ENCODE measurements at regions not wholly inside any gene's neighbourhood (a gene's known extent, or its start where the extent isn't known, plus 50 kb on each side); places are given as distances from the start of the nearest gene placed in this dataset.

- no peak overlapping the region for H2AFZ ChIP-seq (ENCODE audit: low read length)
- no peak overlapping the region for H3K4me2 ChIP-seq (ENCODE audit: low read depth, low read length)
- ChIA-PET CTCF (ENCODE audit: low intra/inter-chr PET ratio, low total read pairs) (no interaction called here), POLR2A (no interaction called here)
- no peaks in the 10 kb centered on the region for H3K79me2 ChIP-seq (ENCODE audit: insufficient read depth, low read length)
- H4K20me1 ChIP-seq (ENCODE audit: insufficient read depth, low read length) = no peaks in the 10 kb centered on the region
- H3K9ac ChIP-seq (ENCODE audit: insufficient read depth, low read depth, low read length) = no peak overlapping the region
- no peak for FAIRE-seq
- no peak overlapping the region for H3K27ac ChIP-seq (ENCODE audit: extremely low read length, insufficient read depth, low read length)
- no peaks in the 10 kb centered on the region for H3K36me3 ChIP-seq (replicated peaks in 1 of 2; ENCODE audit: control insufficient read depth in 1 of 2, insufficient read depth in 2 of 2, low read length in 2 of 2)
- peaks cover 27% of the 10 kb centered on the region for H3K9me3 ChIP-seq (ENCODE audit: low read length)
- BruUV-seq (replicated peaks) = no TSS peak
- no peak for DNase-seq (ENCODE audit: low spot score)
- H3K27me3 ChIP-seq (ENCODE audit: control insufficient read depth in 1 of 2, insufficient read depth in 2 of 2, low read length in 2 of 2) = no peaks in the 10 kb centered on the region
- H3K4me1 ChIP-seq (ENCODE audit: insufficient read depth, low read length) = no peaks in the 10 kb centered on the region
- intact Hi-C loops (cut with micrococcal nuclease; ENCODE audit: unreplicated experiment) = no loop called here
- TF ChIP-seq GABPA (IDR thresholded peaks at IDR 0.05; ENCODE audit: low read depth, low read length) (no peak), GABPA (CRISPR knock-in tag; IDR thresholded peaks at IDR 0.05; ENCODE audit: low read depth) (no peak), TFE3 (CRISPR knock-in tag; IDR thresholded peaks at IDR 0.05) (no peak), RXRA (CRISPR knock-in tag; IDR thresholded peaks at IDR 0.05) (no peak)
- in situ Hi-C loops (cut with HindIII; ENCODE audit: extremely low pct_ligation_motif_present, low pct_unique_long_range_greater_than_20kb) = no loop called here
- no peak for ATAC-seq
- H3K4me3 ChIP-seq (replicated peaks in 1 of 3; ENCODE audit: insufficient read depth in 1 of 3, low read depth in 2 of 3, low read length in 3 of 3) = no peak overlapping the region
- WGBS (ENCODE audit: low lambda C conversion rate) = 0% methylated on average over 1 of the region's 2 CpGs
Observed at GRCh38 chrX:127025013-127025412, 205.5 kb downstream of the PRR32 start.

GRCh38 chrX:127030016-127030748 lies 210.7 kb downstream of the PRR32 start:
- intact Hi-C loops (cut with micrococcal nuclease; ENCODE audit: unreplicated experiment) (no loop called here), in situ Hi-C loops (cut with HindIII; ENCODE audit: extremely low pct_ligation_motif_present, low pct_unique_long_range_greater_than_20kb) (no loop called here)
- no peak overlapping the region for H3K27ac ChIP-seq (ENCODE audit: extremely low read length, insufficient read depth, low read length)
- no TSS peak for BruUV-seq (replicated peaks)
- H3K9ac ChIP-seq (ENCODE audit: insufficient read depth, low read depth, low read length) = no peak overlapping the region
- ChIA-PET CTCF (ENCODE audit: low intra/inter-chr PET ratio, low total read pairs) (no interaction called here), POLR2A (no interaction called here)
- FAIRE-seq (no peak), ATAC-seq (no peak), DNase-seq (ENCODE audit: low spot score) (no peak)
- H3K4me3 ChIP-seq (replicated peaks in 1 of 3; ENCODE audit: insufficient read depth in 1 of 3, low read depth in 2 of 3, low read length in 3 of 3) = no peak overlapping the region
- no peaks in the 10 kb centered on the region for H3K4me1 ChIP-seq (ENCODE audit: insufficient read depth, low read length)
- H3K4me2 ChIP-seq (ENCODE audit: low read depth, low read length) = no peak overlapping the region
- H2AFZ ChIP-seq (ENCODE audit: low read length) = no peak overlapping the region
- H4K20me1 ChIP-seq (ENCODE audit: insufficient read depth, low read length) = no peaks in the 10 kb centered on the region
- H3K36me3 ChIP-seq (replicated peaks in 1 of 2; ENCODE audit: control insufficient read depth in 1 of 2, insufficient read depth in 2 of 2, low read length in 2 of 2) = no peaks in the 10 kb centered on the region
- H3K9me3 ChIP-seq (ENCODE audit: low read length) = peaks cover 39% of the 10 kb centered on the region
- H3K79me2 ChIP-seq (ENCODE audit: insufficient read depth, low read length) = no peaks in the 10 kb centered on the region
- WGBS (ENCODE audit: low lambda C conversion rate) = 1% methylated on average over 5 of the region's 5 CpGs
- no peaks in the 10 kb centered on the region for H3K27me3 ChIP-seq (ENCODE audit: control insufficient read depth in 1 of 2, insufficient read depth in 2 of 2, low read length in 2 of 2)
- no peak for TF ChIP-seq TBX3 (IDR thresholded peaks at IDR 0.05; ENCODE audit: borderline replicate concordance)
- no peak for TF ChIP-seq FOSL2 (CRISPR knock-in tag; IDR thresholded peaks at IDR 0.05)
- TF ChIP-seq NCOR1 (IDR thresholded peaks at IDR 0.05; ENCODE audit: borderline replicate concordance, low read length) = no peak
- no peak for TF ChIP-seq SMYD3 (CRISPR knock-in tag; IDR thresholded peaks at IDR 0.05)
- no peak for TF ChIP-seq SKI (IDR thresholded peaks at IDR 0.05; ENCODE audit: partially characterized antibody)
- TF ChIP-seq ZNF124 (CRISPR knock-in tag; IDR thresholded peaks at IDR 0.05) = no peak
- no peak for TF ChIP-seq ZSCAN12 (CRISPR knock-in tag; IDR thresholded peaks at IDR 0.05)
- TF ChIP-seq ZSCAN22 (CRISPR knock-in tag; IDR thresholded peaks at IDR 0.05) = no peak
- TF ChIP-seq SNAI1 (CRISPR knock-in tag; IDR thresholded peaks at IDR 0.05; ENCODE audit: borderline replicate concordance) = no peak
- TF ChIP-seq PLRG1 (conservative IDR thresholded peaks at IDR 0.05) = no peak
- TF ChIP-seq ZNF292 (CRISPR knock-in tag; IDR thresholded peaks at IDR 0.05; ENCODE audit: borderline replicate concordance, low read depth) = no peak
- no peak for TF ChIP-seq PRDM15 (CRISPR knock-in tag; IDR thresholded peaks at IDR 0.05)

Data from HepG2 (cell line).